ENCODE measurements at regions not wholly inside any gene's neighbourhood (a gene's known extent, or its start where the extent isn't known, plus 50 kb on each side); places are given as distances from the start of the nearest gene placed in this dataset.
A peak's percentile ranks its signal among the peaks of the same experiment; 100 is the strongest.

- no peak for FAIRE-seq
These were observed 166.9 kb upstream of the C1orf21 start for GRCh38 chr1:184219883-184220282.

GRCh38 chr1:184221087-184221486, 165.7 kb upstream of the C1orf21 start:
- FAIRE-seq, result no peak

More at GRCh38 chr1:184219883-184220282, 166.9 kb upstream of the C1orf21 start:
- Histone ChIP-seq H3K4me3 (ENCODE audit: low read depth, low read length) (no peak overlapping the region), H3K27me3 (ENCODE audit: control insufficient read depth, insufficient read depth, low read length) (peaks cover 2% of the 10 kb centered on the region), H3K36me3 (ENCODE audit: control insufficient read depth, insufficient read depth, low read length) (no peaks in the 10 kb centered on the region)
- DNase-seq (ENCODE audit: low read depth), result no peak
- TF ChIP-seq, protein P1, sequence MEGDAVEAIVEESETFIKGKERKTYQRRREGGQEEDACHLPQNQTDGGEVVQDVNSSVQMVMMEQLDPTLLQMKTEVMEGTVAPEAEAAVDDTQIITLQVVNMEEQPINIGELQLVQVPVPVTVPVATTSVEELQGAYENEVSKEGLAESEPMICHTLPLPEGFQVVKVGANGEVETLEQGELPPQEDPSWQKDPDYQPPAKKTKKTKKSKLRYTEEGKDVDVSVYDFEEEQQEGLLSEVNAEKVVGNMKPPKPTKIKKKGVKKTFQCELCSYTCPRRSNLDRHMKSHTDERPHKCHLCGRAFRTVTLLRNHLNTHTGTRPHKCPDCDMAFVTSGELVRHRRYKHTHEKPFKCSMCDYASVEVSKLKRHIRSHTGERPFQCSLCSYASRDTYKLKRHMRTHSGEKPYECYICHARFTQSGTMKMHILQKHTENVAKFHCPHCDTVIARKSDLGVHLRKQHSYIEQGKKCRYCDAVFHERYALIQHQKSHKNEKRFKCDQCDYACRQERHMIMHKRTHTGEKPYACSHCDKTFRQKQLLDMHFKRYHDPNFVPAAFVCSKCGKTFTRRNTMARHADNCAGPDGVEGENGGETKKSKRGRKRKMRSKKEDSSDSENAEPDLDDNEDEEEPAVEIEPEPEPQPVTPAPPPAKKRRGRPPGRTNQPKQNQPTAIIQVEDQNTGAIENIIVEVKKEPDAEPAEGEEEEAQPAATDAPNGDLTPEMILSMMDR (IDR thresholded peaks at IDR 0.05; ENCODE audit: insufficient read depth, low read length, severe bottlenecking), result no peak

DNA sequence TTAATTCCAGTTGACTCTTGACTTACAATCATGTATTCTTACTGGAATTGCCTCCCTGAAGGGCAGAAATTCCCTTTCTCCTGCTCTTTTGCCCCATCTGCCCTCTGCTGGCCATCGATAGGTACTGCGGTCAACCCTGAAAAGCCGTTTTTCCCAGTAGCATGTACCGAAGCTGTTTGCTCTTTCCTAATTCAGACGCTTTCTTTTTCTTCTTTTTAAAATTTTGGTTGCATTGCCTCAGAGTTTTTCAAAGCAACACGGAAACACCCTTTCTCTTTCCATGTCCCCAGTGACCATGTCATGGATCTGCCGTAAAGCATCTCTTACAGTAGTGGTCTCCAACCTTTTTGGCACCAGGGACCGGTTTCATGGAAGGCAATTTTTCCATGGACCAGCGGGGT, 164.2 kb upstream of the C1orf21 start:
- peak; percentile 42 for DNase-seq (ENCODE audit: low read depth)
- no peaks in the 10 kb centered on the region for H3K36me3 ChIP-seq (ENCODE audit: control insufficient read depth, insufficient read depth, low read length)
- peaks cover 2% of the 10 kb centered on the region for H3K27me3 ChIP-seq (ENCODE audit: control insufficient read depth, insufficient read depth, low read length)
- TF ChIP-seq, protein P1 (IDR thresholded peaks at IDR 0.05; ENCODE audit: insufficient read depth, low read length, severe bottlenecking), result peak; percentile 88
- peak; percentile 47 for FAIRE-seq
- H3K4me3 ChIP-seq (ENCODE audit: low read depth, low read length), result no peak overlapping the region

More at GRCh38 chr1:184221087-184221486, 165.7 kb upstream of the C1orf21 start:
- H3K36me3 ChIP-seq (ENCODE audit: control insufficient read depth, insufficient read depth, low read length), result no peaks in the 10 kb centered on the region
- H3K27me3 ChIP-seq (ENCODE audit: control insufficient read depth, insufficient read depth, low read length), result peaks cover 2% of the 10 kb centered on the region
- TF ChIP-seq, protein P1 (IDR thresholded peaks at IDR 0.05; ENCODE audit: insufficient read depth, low read length, severe bottlenecking), result no peak
- H3K4me3 ChIP-seq (ENCODE audit: low read depth, low read length), result no peak overlapping the region
- no peak for DNase-seq (ENCODE audit: low read depth)

DNA sequence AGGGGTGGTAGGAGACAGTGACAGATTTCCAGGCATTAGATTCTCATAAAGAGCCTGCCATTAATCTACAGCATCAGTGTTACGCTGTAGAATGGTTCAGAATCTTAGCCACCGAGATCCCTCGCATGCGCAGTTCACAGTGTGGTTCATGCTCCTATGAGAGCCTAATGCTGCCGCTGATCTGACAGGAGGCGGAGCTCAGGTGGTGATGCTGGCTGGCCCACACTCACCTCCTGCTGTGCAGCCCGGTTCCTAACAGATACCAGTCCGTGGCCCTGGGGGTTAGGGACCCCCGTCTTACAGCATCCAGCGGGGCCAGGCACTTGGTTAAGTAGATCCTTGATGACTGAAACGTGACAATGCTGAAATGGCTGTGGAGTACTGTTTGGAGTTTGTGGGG, 163.6 kb upstream of the C1orf21 start:
- no peaks in the 10 kb centered on the region for H3K36me3 ChIP-seq (ENCODE audit: control insufficient read depth, insufficient read depth, low read length)
- TF ChIP-seq, protein P1 (IDR thresholded peaks at IDR 0.05; ENCODE audit: insufficient read depth, low read length, severe bottlenecking), result no peak
- DNase-seq (ENCODE audit: low read depth) (peak; percentile 12), FAIRE-seq (no peak)
- H3K4me3 ChIP-seq (ENCODE audit: low read depth, low read length), result no peak overlapping the region
- peaks cover 3% of the 10 kb centered on the region for H3K27me3 ChIP-seq (ENCODE audit: control insufficient read depth, insufficient read depth, low read length)

DNA sequence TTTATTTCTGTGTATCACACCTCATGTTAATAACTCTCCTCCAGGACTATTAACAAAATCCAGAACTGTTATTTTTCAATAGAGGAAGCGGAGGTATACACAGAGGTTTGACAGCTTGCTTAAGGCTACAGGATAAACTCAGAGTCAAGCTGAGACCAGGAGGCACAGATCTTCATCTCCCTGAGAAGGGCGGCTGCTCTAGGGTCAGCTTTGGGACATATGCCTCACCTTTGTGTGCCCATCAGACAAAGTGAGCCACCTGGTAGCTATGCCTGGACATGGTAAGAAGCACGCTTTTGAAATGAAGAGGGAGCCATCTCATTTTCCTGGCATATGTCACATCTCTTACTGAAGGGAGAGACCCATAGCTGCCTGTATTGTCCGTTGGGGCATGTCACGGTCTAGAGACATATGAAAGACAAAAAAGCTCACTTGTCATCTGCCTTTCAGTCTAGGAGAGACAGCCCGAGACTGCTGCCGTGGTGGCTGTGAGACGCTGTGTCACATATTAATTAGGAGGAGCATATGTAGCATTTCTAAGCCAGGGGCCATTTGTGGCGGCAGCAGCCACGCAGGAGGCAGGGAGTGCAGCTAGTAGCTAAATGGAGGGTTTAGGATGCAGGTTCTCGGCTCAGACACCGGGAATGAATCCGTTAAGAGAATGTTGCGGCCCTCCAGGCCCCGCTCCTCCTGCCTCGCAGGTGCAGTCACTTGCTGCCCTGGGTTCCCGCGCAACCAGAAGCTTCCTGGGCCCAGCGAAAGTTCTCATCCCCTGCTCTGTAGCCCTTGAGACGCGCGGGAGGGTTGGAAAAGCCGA, 161.3 kb upstream of the C1orf21 start:
- no peak for DNase-seq (ENCODE audit: low read depth)
- Histone ChIP-seq H3K36me3 (ENCODE audit: control insufficient read depth, insufficient read depth, low read length) (no peaks in the 10 kb centered on the region), H3K27me3 (ENCODE audit: control insufficient read depth, insufficient read depth, low read length) (peaks cover 3% of the 10 kb centered on the region), H3K4me3 (ENCODE audit: low read depth, low read length) (no peak overlapping the region)
- TF ChIP-seq, protein P1 (IDR thresholded peaks at IDR 0.05; ENCODE audit: insufficient read depth, low read length, severe bottlenecking), result no peak
- FAIRE-seq, result no peak
